GM21423 (cell line): ENCODE measurements at regions not wholly inside any gene's neighbourhood (a gene's known extent, or its start where the extent isn't known, plus 50 kb on each side); places are given as distances from the start of the nearest gene placed in this dataset.
"Not testable (repeated sequence)": the region's sequence is repeated elsewhere in the genome, so short reads cannot be mapped to it uniquely, and the experiment has no call there.

ENCODE experiments used
- ATAC-seq: cut with Tn5 transposase; IDR thresholded peaks from one replicate; pipeline ENCODE4 v1.9.1; 2021; ENCODE audit warnings: mild to moderate bottlenecking, moderate library complexity; ENCODE audit not compliant: unreplicated experiment

- no peak for ATAC-seq
Observed at GRCh38 chr12:89072294-89073026, 279.8 kb downstream of the DUSP6 start.

DNA sequence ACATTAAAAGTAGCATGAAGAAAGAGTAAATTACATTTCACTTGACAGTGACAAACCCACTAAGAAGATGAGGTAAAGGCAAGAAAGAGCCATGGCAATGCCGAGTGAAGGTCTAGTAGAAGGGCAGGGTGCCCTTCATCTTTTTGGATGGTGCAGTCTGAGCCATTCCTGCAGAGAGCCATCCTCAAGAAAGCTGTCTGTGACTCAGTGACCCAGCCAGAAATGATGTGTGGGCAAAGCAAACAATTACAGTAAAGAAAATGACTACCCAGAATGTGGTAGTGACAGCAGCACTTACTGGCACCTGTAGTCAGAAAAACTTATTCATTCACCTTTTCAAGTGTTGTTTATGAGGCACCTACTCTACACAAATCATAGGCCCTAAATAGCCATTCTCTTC is 281.7 kb downstream of the DUSP6 start:
- ATAC-seq = no peak

DNA sequence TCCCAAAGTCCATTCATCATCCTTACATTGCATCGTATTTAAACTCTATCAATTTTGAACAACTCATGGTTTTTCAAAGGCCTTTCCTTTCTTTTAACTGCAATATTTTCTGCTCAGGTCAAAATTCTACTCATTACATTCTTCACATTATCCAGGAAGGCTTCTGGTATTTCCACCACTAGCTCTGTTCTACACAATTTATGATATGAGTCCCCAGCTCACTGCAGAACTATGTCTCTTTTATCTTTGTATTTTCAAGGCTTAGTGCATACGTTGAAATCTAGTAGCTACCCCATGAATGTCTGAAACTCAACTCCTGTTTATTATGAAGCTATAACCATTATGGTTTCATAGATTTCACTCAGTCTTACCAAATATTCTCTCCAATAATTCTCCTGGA is 282.9 kb downstream of the DUSP6 start:
- ATAC-seq = no peak

GRCh38 chr12:89067421-89068187 is 284.7 kb downstream of the DUSP6 start:
- no peak for ATAC-seq

- ATAC-seq = no peak
Observed at GRCh38 chr12:89064780-89065179, 287.5 kb downstream of the DUSP6 start.

GRCh38 chr12:89064151-89064550 is 288.1 kb downstream of the DUSP6 start:
- no peak for ATAC-seq

DNA sequence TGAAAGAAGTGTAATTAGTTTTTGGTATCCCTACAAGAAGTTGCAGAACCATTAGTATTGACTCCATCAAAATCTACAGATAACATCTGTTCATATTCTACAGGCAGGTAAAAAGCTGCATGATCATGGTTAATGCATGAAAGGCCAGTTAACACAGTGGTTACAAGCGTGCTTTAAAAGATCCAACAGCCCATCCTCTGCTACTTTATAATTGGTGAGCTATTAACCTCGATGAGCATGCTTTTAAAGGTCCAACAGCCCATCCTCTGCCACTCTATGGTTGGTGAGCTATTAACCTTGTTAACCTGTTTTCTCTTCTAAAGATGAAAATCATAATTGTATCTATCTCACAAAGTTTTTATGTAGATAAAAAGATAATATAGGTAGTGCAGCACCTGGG is 289.3 kb downstream of the DUSP6 start:
- peak; percentile 88 for ATAC-seq

- no peak for ATAC-seq
Observed at GRCh38 chr12:89059721-89060541, 292.4 kb downstream of the DUSP6 start.

DNA sequence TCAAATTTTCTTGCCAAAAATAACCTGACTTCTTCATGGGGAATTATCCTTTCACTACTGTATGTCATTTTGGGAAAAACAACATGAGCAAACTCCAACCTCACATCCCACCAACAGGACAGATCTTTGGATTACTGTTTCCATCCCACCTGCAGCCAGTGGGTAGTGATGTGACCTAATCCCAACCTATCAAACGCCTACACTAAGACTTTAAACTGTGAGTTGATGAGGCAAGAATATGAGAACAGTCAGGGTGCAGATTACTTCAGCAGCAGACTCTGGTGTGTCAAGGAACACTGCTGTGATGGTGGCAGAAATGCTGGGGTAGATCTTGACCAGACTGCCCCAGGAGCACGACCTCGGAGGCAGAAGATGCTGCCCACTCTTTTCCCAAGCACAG is 293.2 kb downstream of the DUSP6 start:
- ATAC-seq = no peak

DNA sequence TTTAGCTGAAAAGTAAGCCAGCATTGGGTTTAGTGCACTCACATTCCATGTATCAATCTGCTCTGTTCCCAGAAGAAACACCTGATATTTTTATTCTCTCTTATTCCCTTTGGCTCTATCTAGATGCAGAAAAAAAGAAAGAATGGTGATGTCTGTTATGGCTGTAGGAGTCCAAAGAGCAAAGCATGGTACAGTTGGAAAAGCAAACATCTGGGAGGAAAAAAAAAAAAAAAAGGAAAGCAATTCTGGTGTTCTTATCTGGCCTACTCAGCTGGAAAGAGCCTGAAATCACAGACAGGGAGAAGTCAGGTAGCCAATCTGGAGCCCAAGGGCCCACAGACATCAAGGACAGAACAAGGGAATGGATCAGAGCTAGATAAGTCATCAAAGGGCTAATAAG is 293.9 kb downstream of the DUSP6 start:
- ATAC-seq = no peak

- ATAC-seq = not testable (repeated sequence)
Observed at GRCh38 chr12:89053817-89054216, 298.5 kb downstream of the DUSP6 start.

DNA sequence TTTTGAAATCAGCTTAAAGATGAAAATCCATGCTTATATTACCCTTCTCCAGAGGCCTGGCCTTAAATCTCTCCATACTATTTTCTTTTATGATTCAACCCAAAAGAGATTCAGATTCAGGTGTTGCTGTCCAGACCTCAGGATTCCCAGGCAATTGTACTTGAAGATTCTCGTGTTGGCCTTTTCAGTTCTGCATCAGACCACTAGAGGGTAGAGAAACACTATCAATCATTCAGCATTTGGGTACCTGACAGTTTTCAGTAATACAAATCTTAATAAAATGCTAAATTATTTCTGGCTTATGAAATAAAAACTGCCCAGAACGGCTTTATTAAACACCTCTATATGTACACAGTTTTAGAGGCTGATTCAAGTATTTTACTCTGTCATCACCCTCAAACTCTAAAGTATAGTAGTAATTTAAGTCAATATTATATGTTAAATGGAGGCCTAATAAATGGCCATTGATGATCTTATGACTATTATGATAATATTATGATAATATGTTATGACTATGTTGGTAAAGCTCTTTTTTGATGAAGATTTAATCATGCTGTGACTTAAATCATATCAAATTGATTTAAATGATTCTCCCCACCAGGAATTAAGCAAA is 301.1 kb downstream of the DUSP6 start:
- peak; percentile 82 for ATAC-seq

GRCh38 chr12:89047856-89048418 is 304.4 kb downstream of the DUSP6 start:
- no peak for ATAC-seq

DNA sequence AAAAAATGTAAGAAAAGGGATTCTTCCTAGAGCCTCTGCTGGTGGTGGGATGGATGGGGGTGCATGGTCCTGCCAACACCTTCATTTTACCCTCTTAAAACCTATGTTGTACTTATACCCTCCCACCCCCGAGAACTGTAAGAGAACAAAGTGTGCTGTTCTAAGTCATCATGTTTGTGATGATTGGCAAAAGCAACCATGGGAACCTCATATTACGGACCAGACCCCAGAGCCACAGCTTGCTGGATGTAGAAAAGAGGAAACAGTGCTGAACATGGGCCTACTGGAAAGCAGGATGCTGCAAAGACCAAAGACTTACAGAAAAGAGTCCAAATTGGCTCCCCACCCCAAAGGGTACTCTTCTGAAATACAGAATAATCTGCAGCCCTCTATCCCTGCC is 311.2 kb downstream of the DUSP6 start:
- no peak for ATAC-seq

- ATAC-seq = peak; percentile 99
Observed at GRCh38 chr12:89040146-89040964, 311.9 kb downstream of the DUSP6 start.

GRCh38 chr12:89038831-89039512 is 313.3 kb downstream of the DUSP6 start:
- ATAC-seq = peak; percentile 21

- no peak for ATAC-seq
Observed at GRCh38 chr12:89033062-89033461, 319.2 kb downstream of the DUSP6 start.

- no peak for ATAC-seq
Observed at GRCh38 chr12:89029961-89030360, 322.3 kb downstream of the DUSP6 start.

DNA sequence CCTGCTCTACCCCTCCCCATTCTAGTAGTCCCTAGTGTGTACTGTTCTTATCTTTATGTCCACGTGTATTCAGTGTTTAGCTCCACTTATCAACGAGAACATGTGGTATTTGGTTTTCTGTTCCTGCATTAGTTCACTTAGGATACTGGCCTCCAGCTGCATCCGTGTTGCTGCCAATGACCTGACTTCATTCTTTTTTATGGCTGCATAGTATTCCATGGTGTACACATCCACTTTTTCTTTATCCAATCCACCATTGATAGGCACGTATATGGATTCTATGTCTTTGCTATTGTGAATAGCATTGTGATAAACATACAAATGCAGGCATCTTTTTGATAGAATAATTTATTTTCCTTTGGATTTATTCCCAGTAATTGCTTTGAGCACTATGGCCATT is 327.7 kb downstream of the DUSP6 start:
- ATAC-seq = no peak
